SKM-1 (cell line): ENCODE measurements at regions not wholly inside any gene's neighbourhood (a gene's known extent, or its start where the extent isn't known, plus 50 kb on each side); places are given as distances from the start of the nearest gene placed in this dataset.
"Not testable (repeated sequence)": the region's sequence is repeated elsewhere in the genome, so short reads cannot be mapped to it uniquely, and the experiment has no call there.

Experiments used
- DNase-seq: peaks from one replicate; lab custom pipeline; 2025; ENCODE audit not compliant: unreplicated experiment; lab: John Stamatoyannopoulos, UW

- DNase-seq = no peak
Observed at GRCh38 chr4:19119904-19120560, 1098.5 kb upstream of the LCORL start.

GRCh38 chr4:19117022-19117421 lies 1095.5 kb upstream of the LCORL start:
- no peak for DNase-seq

- DNase-seq = no peak
Observed at GRCh38 chr4:19104176-19104575, 1082.6 kb upstream of the LCORL start.

- DNase-seq = no peak
Observed at GRCh38 chr4:19095491-19096046, 1074.0 kb upstream of the LCORL start.

- DNase-seq = no peak
Observed at GRCh38 chr4:19093951-19094350, 1072.4 kb upstream of the LCORL start.

- DNase-seq = no peak
Observed at GRCh38 chr4:19092797-19093196, 1071.2 kb upstream of the LCORL start.

- no peak for DNase-seq
Observed at GRCh38 chr4:19074036-19074435, 1052.5 kb upstream of the LCORL start.

GRCh38 chr4:19063662-19064061 lies 1042.1 kb upstream of the LCORL start:
- DNase-seq = no peak

- no peak for DNase-seq
Observed at GRCh38 chr4:19054916-19055315, 1033.4 kb upstream of the LCORL start.

GRCh38 chr4:19051831-19052230 lies 1030.3 kb upstream of the LCORL start:
- DNase-seq = no peak

- DNase-seq = no peak
Observed at GRCh38 chr4:19047279-19047880, 1025.8 kb upstream of the LCORL start.

GRCh38 chr4:19039816-19040215 lies 1018.3 kb upstream of the LCORL start:
- no peak for DNase-seq

GRCh38 chr4:19038231-19038630 lies 1016.7 kb upstream of the LCORL start:
- DNase-seq = no peak

- no peak for DNase-seq
Observed at GRCh38 chr4:19033816-19034733, 1012.5 kb upstream of the LCORL start.

GRCh38 chr4:19030536-19030935 lies 1009.0 kb upstream of the LCORL start:
- DNase-seq = no peak

- no peak for DNase-seq
Observed at GRCh38 chr4:19030048-19030447, 1008.5 kb upstream of the LCORL start.

GRCh38 chr4:19026281-19026680 lies 1004.7 kb upstream of the LCORL start:
- DNase-seq = no peak

GRCh38 chr4:19025031-19025430 lies 1003.5 kb upstream of the LCORL start:
- no peak for DNase-seq

GRCh38 chr4:19024047-19024446 lies 1002.5 kb upstream of the LCORL start:
- no peak for DNase-seq

GRCh38 chr4:19021617-19022016 lies 1000.1 kb upstream of the LCORL start:
- DNase-seq = no peak

GRCh38 chr4:19016550-19016949 lies 995.0 kb upstream of the LCORL start:
- DNase-seq = not testable (repeated sequence)

- DNase-seq = no peak
Observed at GRCh38 chr4:19014594-19014993, 993.0 kb upstream of the LCORL start.
